GM12864 (cell line): ENCODE measurements at regions not wholly inside any gene's neighbourhood (a gene's known extent, or its start where the extent isn't known, plus 50 kb on each side); places are given as distances from the start of the nearest gene placed in this dataset.

Experiments used
- DNase-seq: peaks from one replicate; pipeline ENCODE4 v3.0.0-alpha.2; 2011; ENCODE audit warnings: low read depth
- H3K4me3 ChIP-seq: 2 replicates; pipeline ENCODE4 v1.5.1; 2011; ENCODE audit warnings: mild to moderate bottlenecking, low read depth, low read length, control low read depth
- TF ChIP-seq, protein P1 (sequence below): IDR thresholded peaks from 2 replicates; pipeline ENCODE4 v1.5.1; 2011; ENCODE audit warnings: low read depth, mild to moderate bottlenecking, moderate library complexity, low read length, control low read depth, inconsistent platforms; ENCODE audit errors: missing control alignments

DNA sequence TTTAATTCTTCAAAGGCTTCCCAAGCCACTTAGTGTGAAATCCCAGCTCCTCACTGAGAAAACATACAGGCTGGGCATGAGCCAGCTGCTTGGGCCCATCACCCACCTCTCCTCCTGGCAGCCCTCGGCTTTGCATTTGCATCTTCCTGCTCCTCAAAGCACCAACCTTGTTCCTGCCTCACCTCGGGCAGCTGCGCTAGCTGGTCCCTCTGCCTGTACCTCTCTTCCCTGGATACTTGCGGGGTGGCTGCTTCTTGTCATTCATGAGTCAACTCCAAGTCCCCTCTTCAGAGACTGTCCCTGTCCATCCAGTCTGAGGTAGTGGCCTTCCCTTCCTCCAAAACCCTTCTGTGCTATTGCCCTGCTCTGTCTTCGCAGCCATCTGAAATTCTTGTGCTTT, 116.1 kb upstream of the CXCL14 start:
- no peak overlapping the region for H3K4me3 ChIP-seq
- TF ChIP-seq, protein P1, sequence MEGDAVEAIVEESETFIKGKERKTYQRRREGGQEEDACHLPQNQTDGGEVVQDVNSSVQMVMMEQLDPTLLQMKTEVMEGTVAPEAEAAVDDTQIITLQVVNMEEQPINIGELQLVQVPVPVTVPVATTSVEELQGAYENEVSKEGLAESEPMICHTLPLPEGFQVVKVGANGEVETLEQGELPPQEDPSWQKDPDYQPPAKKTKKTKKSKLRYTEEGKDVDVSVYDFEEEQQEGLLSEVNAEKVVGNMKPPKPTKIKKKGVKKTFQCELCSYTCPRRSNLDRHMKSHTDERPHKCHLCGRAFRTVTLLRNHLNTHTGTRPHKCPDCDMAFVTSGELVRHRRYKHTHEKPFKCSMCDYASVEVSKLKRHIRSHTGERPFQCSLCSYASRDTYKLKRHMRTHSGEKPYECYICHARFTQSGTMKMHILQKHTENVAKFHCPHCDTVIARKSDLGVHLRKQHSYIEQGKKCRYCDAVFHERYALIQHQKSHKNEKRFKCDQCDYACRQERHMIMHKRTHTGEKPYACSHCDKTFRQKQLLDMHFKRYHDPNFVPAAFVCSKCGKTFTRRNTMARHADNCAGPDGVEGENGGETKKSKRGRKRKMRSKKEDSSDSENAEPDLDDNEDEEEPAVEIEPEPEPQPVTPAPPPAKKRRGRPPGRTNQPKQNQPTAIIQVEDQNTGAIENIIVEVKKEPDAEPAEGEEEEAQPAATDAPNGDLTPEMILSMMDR = no peak
- no peak for DNase-seq

- H3K4me3 ChIP-seq = no peak overlapping the region
- DNase-seq = no peak
- TF ChIP-seq, protein P1 = no peak
Measured at GRCh38 chr5:135694012-135694411, 115.2 kb upstream of the CXCL14 start.

DNA sequence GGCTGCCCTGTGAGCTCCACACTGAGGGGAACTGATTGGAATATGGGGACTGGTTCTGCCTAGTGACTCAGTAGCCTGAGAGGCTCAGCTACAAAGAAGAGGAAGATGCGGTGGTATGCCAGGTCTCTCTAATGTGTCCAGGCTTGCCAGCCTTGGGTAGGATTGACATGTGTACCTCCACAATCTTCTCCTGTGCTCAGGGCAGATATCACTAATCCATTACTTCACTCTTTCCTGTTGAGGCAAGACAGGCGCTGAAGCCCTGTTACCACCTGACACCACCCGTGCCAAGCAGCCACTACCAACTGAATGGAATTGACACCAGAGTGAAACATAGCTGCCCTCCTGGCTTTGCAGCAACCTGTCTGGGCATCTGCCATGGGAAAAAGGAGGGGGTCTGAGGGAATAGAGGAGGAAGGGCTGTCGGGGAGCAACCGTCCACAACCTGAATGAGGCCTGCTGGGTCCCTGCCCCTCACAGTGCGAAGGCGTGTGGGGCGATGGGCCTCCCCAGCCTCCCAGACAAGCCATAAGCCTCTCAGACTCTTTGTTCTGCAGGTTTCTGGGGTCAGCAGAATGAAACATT, 114.7 kb upstream of the CXCL14 start:
- no peak overlapping the region for H3K4me3 ChIP-seq
- TF ChIP-seq, protein P1 = no peak
- no peak for DNase-seq

DNA sequence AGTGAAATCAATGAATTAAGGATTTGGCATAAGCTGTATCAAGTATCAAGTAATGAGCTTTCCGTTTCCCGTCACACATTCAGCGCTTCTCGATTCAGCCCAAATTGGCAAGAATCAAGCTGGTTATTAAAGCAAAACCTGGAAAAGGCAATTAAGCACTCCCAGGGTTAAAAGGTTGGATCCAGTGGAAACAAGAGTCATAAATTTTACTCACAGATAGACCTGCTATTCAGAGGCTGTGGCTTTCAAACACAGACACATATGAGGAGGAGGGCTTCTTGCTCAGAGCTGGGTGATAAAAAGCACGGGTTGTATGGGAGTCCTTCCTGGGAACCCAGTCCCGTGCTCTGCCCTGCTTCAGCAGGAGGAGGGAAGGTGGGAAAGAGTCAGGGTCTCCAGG, 112.3 kb upstream of the CXCL14 start:
- no peak overlapping the region for H3K4me3 ChIP-seq
- no peak for DNase-seq

DNA sequence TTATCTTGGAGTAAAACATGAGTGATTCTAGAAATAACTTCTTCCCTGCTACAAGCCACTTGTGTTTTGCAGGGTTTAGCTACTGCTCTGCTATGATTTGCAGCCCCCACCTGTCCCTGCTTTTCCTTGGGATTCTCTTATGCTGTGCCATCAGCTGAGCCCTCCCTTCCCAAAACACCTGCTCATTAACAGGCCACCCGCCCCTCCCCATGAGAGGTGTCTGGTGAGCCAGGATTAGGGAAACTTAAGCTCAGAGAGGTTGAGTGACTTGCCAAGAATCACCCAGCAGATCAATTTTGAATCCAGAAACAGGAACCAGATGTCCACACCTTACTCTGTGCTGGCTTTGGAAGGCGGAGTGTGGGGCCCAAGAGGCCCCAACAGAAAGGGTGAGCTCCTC, 111.7 kb upstream of the CXCL14 start:
- no peak overlapping the region for H3K4me3 ChIP-seq
- TF ChIP-seq, protein P1 = no peak
- DNase-seq = no peak

More for the DNA sequence above, 112.3 kb upstream of the CXCL14 start:
- TF ChIP-seq, protein P1 = no peak

DNA sequence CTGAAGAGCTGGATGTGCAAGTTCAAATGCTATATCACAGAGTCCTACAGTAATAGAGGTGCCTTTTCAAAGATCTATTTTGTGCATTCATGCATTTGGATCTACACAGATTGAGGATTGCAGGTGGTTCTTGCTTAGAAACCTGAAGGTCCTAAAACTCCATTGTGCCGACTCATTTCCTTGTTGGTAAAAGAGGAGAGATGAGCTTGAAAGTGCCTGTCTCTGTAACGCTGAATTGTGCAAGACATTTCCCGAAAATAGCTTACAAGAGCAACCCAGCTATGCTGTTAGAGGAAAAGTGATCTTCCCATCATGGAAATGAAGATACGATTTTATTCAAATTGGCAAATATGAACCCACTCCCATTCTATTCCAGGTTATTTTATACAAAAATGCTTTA, 110.7 kb upstream of the CXCL14 start:
- TF ChIP-seq, protein P1 = no peak
- DNase-seq = no peak
- no peak overlapping the region for H3K4me3 ChIP-seq

DNA sequence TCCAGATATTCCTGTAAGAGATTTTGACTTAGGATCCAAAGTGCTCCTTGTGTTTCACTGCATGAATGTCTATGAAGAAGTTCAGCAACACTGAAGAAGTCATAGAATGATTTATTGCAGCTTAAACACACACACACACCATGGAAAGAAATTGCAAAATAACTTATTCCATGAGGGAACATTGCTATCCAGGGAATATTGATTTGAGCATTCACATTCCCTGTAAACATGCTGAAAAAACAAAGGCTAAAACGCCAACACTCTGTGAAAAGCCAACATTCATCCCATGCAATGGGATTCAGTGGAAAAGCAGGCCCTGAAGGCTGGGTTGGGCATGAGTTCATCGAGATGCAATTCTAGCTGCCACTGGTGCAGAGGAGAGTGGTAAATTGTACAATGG, 109.6 kb upstream of the CXCL14 start:
- no peak overlapping the region for H3K4me3 ChIP-seq
- no peak for DNase-seq
- TF ChIP-seq, protein P1 = no peak
